Astrocyte (in vitro differentiated cells and primary cell): ENCODE measurements at regions not wholly inside any gene's neighbourhood (a gene's known extent, or its start where the extent isn't known, plus 50 kb on each side); places are given as distances from the start of the nearest gene placed in this dataset.

Experiments
- DNase-seq: peaks from one replicate; pipeline ENCODE4 v3.0.0-alpha.2; 2010; ENCODE audit warnings: low read depth
- FAIRE-seq: peaks from 2 replicates; lab custom pipeline; 2011; peaks lifted over from hg19 to GRCh38; lab: Jason Lieb, UNC
- H2AFZ ChIP-seq: 2 replicates; pipeline ENCODE4 v1.6.0; 2012; ENCODE audit warnings: low read depth, low read length, inconsistent platforms
- H3K27ac ChIP-seq: 2 replicates; pipeline ENCODE4 v1.5.1; 2011; ENCODE audit warnings: low read depth, low read length, inconsistent platforms
- H3K27me3 ChIP-seq: 2 replicates; pipeline ENCODE4 v1.6.0; 2011; ENCODE audit warnings: low read length, inconsistent platforms; ENCODE audit not compliant: insufficient read depth
- H3K36me3 ChIP-seq: 2 replicates; pipeline ENCODE4 v1.5.1; 2011; ENCODE audit warnings: low read length, inconsistent platforms; ENCODE audit not compliant: insufficient read depth
- H3K4me1 ChIP-seq: 2 replicates; pipeline ENCODE4 v1.5.1; 2011; ENCODE audit warnings: low read length, inconsistent platforms; ENCODE audit not compliant: insufficient read depth
- H3K4me2 ChIP-seq: 2 replicates; pipeline ENCODE4 v1.6.0; 2012; ENCODE audit warnings: low read length, inconsistent platforms
- H3K4me3 ChIP-seq: 2 replicates; pipeline ENCODE4 v1.5.1; 2011; ENCODE audit warnings: low read depth, mild to moderate bottlenecking, low read length, inconsistent platforms; ENCODE audit not compliant: insufficient read depth
- H3K79me2 ChIP-seq: 2 replicates; pipeline ENCODE4 v1.6.0; 2012; ENCODE audit warnings: mild to moderate bottlenecking, low read length, inconsistent platforms; ENCODE audit not compliant: insufficient read depth
- H3K9ac ChIP-seq: 2 replicates; pipeline ENCODE4 v1.6.0; 2012; ENCODE audit warnings: mild to moderate bottlenecking, low read length, inconsistent platforms
- H3K9me3 ChIP-seq: 2 replicates; pipeline ENCODE4 v1.5.1; 2012; ENCODE audit warnings: low read depth, mild to moderate bottlenecking, low read length, inconsistent platforms; ENCODE audit not compliant: insufficient read depth
- H4K20me1 ChIP-seq: 2 replicates; pipeline ENCODE4 v1.6.0; 2012; ENCODE audit warnings: low read length, inconsistent platforms; ENCODE audit not compliant: insufficient read depth
- H3K27ac Mint-ChIP-seq: one replicate; pipeline ENCODE4 v1.8.0; 2021; ENCODE audit warnings: mild to moderate bottlenecking, mixed read lengths; ENCODE audit not compliant: unreplicated experiment
- H3K27me3 Mint-ChIP-seq: one replicate; pipeline ENCODE4 v1.8.0; 2021; ENCODE audit warnings: low read depth, mixed read lengths; ENCODE audit not compliant: unreplicated experiment
- H3K36me3 Mint-ChIP-seq: one replicate; pipeline ENCODE4 v1.8.0; 2021; ENCODE audit warnings: low read depth, mixed read lengths; ENCODE audit not compliant: unreplicated experiment
- H3K4me1 Mint-ChIP-seq: one replicate; pipeline ENCODE4 v1.8.0; 2021; ENCODE audit warnings: low read depth, mixed read lengths; ENCODE audit not compliant: unreplicated experiment
- H3K4me3 Mint-ChIP-seq: one replicate; pipeline ENCODE4 v1.8.0; 2021; ENCODE audit warnings: mild to moderate bottlenecking, moderate library complexity, mixed read lengths; ENCODE audit not compliant: unreplicated experiment
- H3K9me3 Mint-ChIP-seq: one replicate; pipeline ENCODE4 v1.8.0; 2021; ENCODE audit warnings: mild to moderate bottlenecking, mixed read lengths; ENCODE audit not compliant: unreplicated experiment
- EZH2 ChIP-seq: IDR thresholded peaks from 2 replicates; pipeline ENCODE4 v1.6.1; 2012; ENCODE audit warnings: mild to moderate bottlenecking, low read length, inconsistent platforms; ENCODE audit not compliant: insufficient read depth
- TF ChIP-seq, protein P1 (sequence below): IDR thresholded peaks from 2 replicates; pipeline ENCODE4 v1.5.1; 2011; ENCODE audit warnings: low read depth, mild to moderate bottlenecking, inconsistent platforms, low read length, moderate library complexity; ENCODE audit not compliant: insufficient read depth

DNA sequence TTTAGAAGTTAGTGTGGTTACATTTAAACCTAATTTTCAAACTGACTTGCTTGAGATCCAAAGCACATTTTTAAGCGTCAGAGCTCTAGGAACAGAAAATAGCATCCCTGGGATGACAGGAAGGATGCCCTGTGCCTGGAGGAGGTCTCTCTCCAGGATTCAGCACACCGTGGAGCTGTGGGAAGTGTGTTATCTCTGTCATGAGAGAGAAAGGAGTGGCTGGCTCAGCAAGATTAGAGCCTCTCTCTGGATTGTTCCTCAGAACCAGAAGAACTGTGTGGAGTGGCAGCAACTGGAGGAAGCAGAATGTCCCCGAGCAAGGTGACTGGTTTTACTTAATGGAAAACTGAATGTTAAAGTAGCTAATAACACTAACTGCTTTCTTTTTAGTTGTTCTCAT is 233.6 kb upstream of the TGFBR2 start:
- H3K27ac ChIP-seq = no peak overlapping the region
- H3K9ac ChIP-seq = no peak overlapping the region
- no peaks in the 10 kb centered on the region for H3K27me3 Mint-ChIP-seq
- H3K79me2 ChIP-seq = no peaks in the 10 kb centered on the region
- H3K9me3 Mint-ChIP-seq = peaks cover 1% of the 10 kb centered on the region
- no peak for DNase-seq
- H2AFZ ChIP-seq = no peak overlapping the region
- no peaks in the 10 kb centered on the region for H4K20me1 ChIP-seq
- no peaks in the 10 kb centered on the region for H3K36me3 Mint-ChIP-seq
- H3K36me3 ChIP-seq = no peaks in the 10 kb centered on the region
- no peak overlapping the region for H3K4me2 ChIP-seq
- H3K27me3 ChIP-seq = no peaks in the 10 kb centered on the region
- no peaks in the 10 kb centered on the region for H3K9me3 ChIP-seq
- no peak overlapping the region for H3K27ac Mint-ChIP-seq
- no peak overlapping the region for H3K4me3 Mint-ChIP-seq
- peaks cover 3% of the 10 kb centered on the region for H3K4me1 Mint-ChIP-seq
- peaks cover 10% of the 10 kb centered on the region for H3K4me1 ChIP-seq
- no peak for FAIRE-seq
- TF ChIP-seq, protein P1, sequence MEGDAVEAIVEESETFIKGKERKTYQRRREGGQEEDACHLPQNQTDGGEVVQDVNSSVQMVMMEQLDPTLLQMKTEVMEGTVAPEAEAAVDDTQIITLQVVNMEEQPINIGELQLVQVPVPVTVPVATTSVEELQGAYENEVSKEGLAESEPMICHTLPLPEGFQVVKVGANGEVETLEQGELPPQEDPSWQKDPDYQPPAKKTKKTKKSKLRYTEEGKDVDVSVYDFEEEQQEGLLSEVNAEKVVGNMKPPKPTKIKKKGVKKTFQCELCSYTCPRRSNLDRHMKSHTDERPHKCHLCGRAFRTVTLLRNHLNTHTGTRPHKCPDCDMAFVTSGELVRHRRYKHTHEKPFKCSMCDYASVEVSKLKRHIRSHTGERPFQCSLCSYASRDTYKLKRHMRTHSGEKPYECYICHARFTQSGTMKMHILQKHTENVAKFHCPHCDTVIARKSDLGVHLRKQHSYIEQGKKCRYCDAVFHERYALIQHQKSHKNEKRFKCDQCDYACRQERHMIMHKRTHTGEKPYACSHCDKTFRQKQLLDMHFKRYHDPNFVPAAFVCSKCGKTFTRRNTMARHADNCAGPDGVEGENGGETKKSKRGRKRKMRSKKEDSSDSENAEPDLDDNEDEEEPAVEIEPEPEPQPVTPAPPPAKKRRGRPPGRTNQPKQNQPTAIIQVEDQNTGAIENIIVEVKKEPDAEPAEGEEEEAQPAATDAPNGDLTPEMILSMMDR = no peak
- TF ChIP-seq EZH2 = no peak
- H3K4me3 ChIP-seq = no peak overlapping the region

DNA sequence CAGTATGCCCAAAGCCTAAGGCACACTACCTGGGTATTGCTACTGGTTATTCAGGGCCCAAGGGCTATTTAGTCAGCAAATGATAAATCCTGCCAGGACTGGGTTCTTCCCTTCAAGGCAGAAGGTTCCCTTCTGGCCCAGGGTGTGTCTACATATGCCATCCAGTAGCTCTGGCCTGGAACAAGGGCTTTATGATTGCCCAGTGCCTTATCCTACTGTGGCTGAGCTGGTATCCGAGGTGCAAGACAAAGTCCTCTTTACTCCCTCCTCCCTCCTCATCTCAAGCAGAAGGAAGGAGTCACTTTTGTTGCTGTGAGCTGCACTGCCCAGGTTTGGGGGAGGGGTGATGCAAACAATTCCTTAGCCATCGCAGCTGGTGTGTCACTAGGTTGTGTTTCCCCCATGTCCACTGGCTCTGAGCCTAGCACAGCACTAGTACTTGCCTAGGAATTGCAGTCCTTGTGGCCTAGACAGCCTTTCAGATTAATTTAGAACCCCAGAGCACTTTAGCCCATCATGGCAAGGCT is 221.8 kb upstream of the TGFBR2 start:
- no peak overlapping the region for H3K27ac ChIP-seq
- H3K4me3 ChIP-seq = no peak overlapping the region
- no peaks in the 10 kb centered on the region for H3K27me3 ChIP-seq
- Mint-ChIP-seq H3K4me3 (no peak overlapping the region), H3K27me3 (no peaks in the 10 kb centered on the region), H3K9me3 (peaks cover 18% of the 10 kb centered on the region), H3K27ac (no peak overlapping the region), H3K4me1 (peaks cover 1% of the 10 kb centered on the region), H3K36me3 (no peaks in the 10 kb centered on the region)
- no peaks in the 10 kb centered on the region for H3K36me3 ChIP-seq
- DNase-seq = no peak
- no peaks in the 10 kb centered on the region for H3K9me3 ChIP-seq
- no peak overlapping the region for H3K4me2 ChIP-seq
- no peaks in the 10 kb centered on the region for H3K4me1 ChIP-seq
- no peak overlapping the region for H2AFZ ChIP-seq
- no peak overlapping the region for H3K9ac ChIP-seq
- FAIRE-seq = no peak
- H3K79me2 ChIP-seq = no peaks in the 10 kb centered on the region
- TF ChIP-seq, protein P1 = no peak
- TF ChIP-seq EZH2 = no peak
- no peaks in the 10 kb centered on the region for H4K20me1 ChIP-seq

DNA sequence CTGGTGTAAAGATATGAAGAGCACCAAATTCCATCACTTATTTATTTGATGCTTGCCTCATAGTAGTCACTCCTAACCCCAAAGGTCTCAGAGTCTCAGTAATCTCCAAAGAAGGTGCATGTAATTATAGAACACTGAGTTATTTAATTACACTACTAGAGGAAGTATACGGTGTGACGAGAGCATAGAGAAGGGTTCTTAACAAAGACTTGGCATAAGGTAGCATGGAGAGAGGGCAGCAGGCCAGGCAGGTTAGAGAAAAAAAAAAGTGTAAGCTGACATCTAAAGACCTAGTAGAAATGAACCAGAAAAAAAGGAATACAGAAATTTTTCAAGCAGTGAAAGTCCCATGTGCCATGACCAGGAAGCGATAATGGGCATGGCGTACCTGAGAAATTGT is 213.3 kb upstream of the TGFBR2 start:
- no peaks in the 10 kb centered on the region for H3K4me1 Mint-ChIP-seq
- Histone ChIP-seq H3K9me3 (no peaks in the 10 kb centered on the region), H3K4me3 (no peak overlapping the region), H3K36me3 (no peaks in the 10 kb centered on the region), H3K27ac (no peak overlapping the region), H3K4me2 (no peak overlapping the region), H3K27me3 (no peaks in the 10 kb centered on the region), H2AFZ (no peak overlapping the region), H3K79me2 (no peaks in the 10 kb centered on the region), H3K4me1 (no peaks in the 10 kb centered on the region), H4K20me1 (no peaks in the 10 kb centered on the region), H3K9ac (no peak overlapping the region)
- FAIRE-seq (no peak), DNase-seq (no peak)
- H3K27ac Mint-ChIP-seq = no peak overlapping the region
- no peaks in the 10 kb centered on the region for H3K9me3 Mint-ChIP-seq
- no peaks in the 10 kb centered on the region for H3K36me3 Mint-ChIP-seq
- no peak for TF ChIP-seq EZH2
- TF ChIP-seq, protein P1 = no peak
- H3K27me3 Mint-ChIP-seq = no peaks in the 10 kb centered on the region
- no peak overlapping the region for H3K4me3 Mint-ChIP-seq
